OCI-LY3 (cell line): ENCODE measurements at regions not wholly inside any gene's neighbourhood (a gene's known extent, or its start where the extent isn't known, plus 50 kb on each side); places are given as distances from the start of the nearest gene placed in this dataset.

ENCODE experiments used
- CTCF ChIP-seq: fragments of 200-600, 300-600 bp; sonication (generic); IDR thresholded peaks from 2 replicates; pipeline ENCODE4 v1.5.1; 2014; ENCODE audit warnings: antibody characterized with exemption, low read length, low read depth
- EZH2phosphoT487 ChIP-seq: fragments of 200-600 bp; shearing (Covaris generic); IDR thresholded peaks from 2 replicates; pipeline ENCODE4 v1.6.1; 2018; ENCODE audit warnings: antibody characterized with exemption, mixed run types, low read depth

DNA sequence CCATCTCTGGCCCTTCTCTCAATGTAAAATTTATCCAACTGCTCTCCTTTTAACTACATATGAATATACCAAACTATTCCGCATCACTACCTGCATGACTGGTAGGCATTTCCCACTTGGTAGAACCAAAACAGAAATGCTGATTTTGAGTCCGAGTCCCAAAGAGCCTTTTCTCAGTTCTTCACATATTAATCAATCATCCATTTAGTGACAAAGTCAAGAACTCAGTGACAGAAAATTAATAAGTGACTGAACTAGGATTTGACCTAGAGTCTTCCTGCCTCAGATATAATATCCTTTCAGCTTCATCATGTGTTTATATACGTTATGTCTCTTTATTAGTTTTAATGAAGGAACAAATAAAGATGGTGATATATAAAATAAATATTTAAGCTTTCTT, 700.6 kb upstream of the GOLIM4 start:
- TF ChIP-seq CTCF: no peak
- TF ChIP-seq EZH2phosphoT487: no peak
